ENCODE measurements at regions not wholly inside any gene's neighbourhood (a gene's known extent, or its start where the extent isn't known, plus 50 kb on each side); places are given as distances from the start of the nearest gene placed in this dataset.

GRCh38 chr11:95544095-95544856 is 245.3 kb downstream of the FAM76B start:
- TF ChIP-seq, protein P1, sequence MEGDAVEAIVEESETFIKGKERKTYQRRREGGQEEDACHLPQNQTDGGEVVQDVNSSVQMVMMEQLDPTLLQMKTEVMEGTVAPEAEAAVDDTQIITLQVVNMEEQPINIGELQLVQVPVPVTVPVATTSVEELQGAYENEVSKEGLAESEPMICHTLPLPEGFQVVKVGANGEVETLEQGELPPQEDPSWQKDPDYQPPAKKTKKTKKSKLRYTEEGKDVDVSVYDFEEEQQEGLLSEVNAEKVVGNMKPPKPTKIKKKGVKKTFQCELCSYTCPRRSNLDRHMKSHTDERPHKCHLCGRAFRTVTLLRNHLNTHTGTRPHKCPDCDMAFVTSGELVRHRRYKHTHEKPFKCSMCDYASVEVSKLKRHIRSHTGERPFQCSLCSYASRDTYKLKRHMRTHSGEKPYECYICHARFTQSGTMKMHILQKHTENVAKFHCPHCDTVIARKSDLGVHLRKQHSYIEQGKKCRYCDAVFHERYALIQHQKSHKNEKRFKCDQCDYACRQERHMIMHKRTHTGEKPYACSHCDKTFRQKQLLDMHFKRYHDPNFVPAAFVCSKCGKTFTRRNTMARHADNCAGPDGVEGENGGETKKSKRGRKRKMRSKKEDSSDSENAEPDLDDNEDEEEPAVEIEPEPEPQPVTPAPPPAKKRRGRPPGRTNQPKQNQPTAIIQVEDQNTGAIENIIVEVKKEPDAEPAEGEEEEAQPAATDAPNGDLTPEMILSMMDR (IDR thresholded peaks at IDR 0.05): no peak
- no peak for TF ChIP-seq ZFX (IDR thresholded peaks at IDR 0.05; ENCODE audit: borderline replicate concordance)
